MCF 10A (cell line): ENCODE measurements at regions not wholly inside any gene's neighbourhood (a gene's known extent, or its start where the extent isn't known, plus 50 kb on each side); places are given as distances from the start of the nearest gene placed in this dataset.

ENCODE experiments used
- BruUV-seq: library from RNA; stranded (reverse); fragments of 400-500 nt; replicated peaks from 2 replicates; lab custom pipeline; 2021; lab: Mats Ljungman, UMichigan
- CTCF ChIA-PET: fragments of 300-600 bp; sonication (Branson Sonifier 250); formaldehyde crosslinking; extraction: SDS; loops from one replicate; lab custom pipeline; 2021; ENCODE audit warnings: antibody characterized with exemption, inconsistent platforms; lab: Yijun Ruan, JAX
- POLR2A ChIA-PET: fragments of 300-600, 350-650 bp; sonication (Branson Sonifier 250); formaldehyde crosslinking; extraction: SDS; loops from one replicate; lab custom pipeline; 2020; ENCODE audit warnings: antibody characterized with exemption, inconsistent platforms; lab: Yijun Ruan, JAX
- DNase-seq: peaks from one replicate; pipeline ENCODE4 v3.0.0-alpha.2; 2018; ENCODE audit not compliant: unreplicated experiment
- H3K27ac Mint-ChIP-seq: one replicate; pipeline ENCODE4 v1.8.0; 2022; ENCODE audit warnings: mild to moderate bottlenecking, low read depth, mixed read lengths; ENCODE audit not compliant: unreplicated experiment
- H3K27me3 Mint-ChIP-seq: one replicate; pipeline ENCODE4 v1.8.0; 2022; ENCODE audit warnings: mixed read lengths; ENCODE audit not compliant: insufficient read depth, unreplicated experiment
- H3K36me3 Mint-ChIP-seq: one replicate; pipeline ENCODE4 v1.8.0; 2022; ENCODE audit warnings: mild to moderate bottlenecking, moderate library complexity, mixed read lengths; ENCODE audit not compliant: insufficient read depth, unreplicated experiment
- H3K4me1 Mint-ChIP-seq: one replicate; pipeline ENCODE4 v1.8.0; 2022; ENCODE audit warnings: mixed read lengths; ENCODE audit not compliant: insufficient read depth, unreplicated experiment
- H3K4me3 Mint-ChIP-seq: one replicate; pipeline ENCODE4 v1.8.0; 2022; ENCODE audit warnings: mild to moderate bottlenecking, moderate library complexity, mixed read lengths; ENCODE audit not compliant: unreplicated experiment
- H3K9me3 Mint-ChIP-seq: one replicate; pipeline ENCODE4 v1.8.0; 2022; ENCODE audit warnings: mixed read lengths; ENCODE audit not compliant: unreplicated experiment
- CTCF ChIP-seq: fragments of 200-600 bp; IDR thresholded peaks from one replicate; pipeline ENCODE4 v1.8.0; 2022; ENCODE audit warnings: antibody characterized with exemption, mild to moderate bottlenecking; ENCODE audit not compliant: unreplicated experiment
- intact Hi-C: fragments of 100-400 bp; cut with micrococcal nuclease; formaldehyde crosslinking; loops from 2 replicates; pipeline ENCODE4 v1.14.1; 2022

DNA sequence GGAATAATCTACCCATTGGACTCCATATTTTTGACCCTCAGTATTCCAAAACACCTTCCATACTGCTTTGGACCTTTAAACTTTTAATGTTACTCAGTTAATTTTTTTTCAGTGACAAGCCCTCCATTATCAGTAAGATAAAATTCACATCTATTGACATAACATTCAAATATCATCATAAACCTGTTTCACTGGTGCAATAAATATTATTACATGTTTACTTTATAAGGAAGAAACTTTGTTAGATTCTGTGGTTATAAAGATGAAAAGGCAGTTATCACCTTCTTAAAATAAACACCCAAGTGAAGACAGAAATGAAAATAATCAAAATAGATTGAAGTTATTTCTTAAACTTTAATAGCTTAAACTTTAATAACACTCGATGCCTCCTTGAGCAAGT is 758.5 kb upstream of the ADGRL2 start:
- Mint-ChIP-seq H3K4me1 (peaks cover 10% of the 10 kb centered on the region), H3K36me3 (no peaks in the 10 kb centered on the region), H3K4me3 (no peak overlapping the region), H3K27ac (no peak overlapping the region), H3K9me3 (no peaks in the 10 kb centered on the region), H3K27me3 (no peaks in the 10 kb centered on the region)
- no peak for DNase-seq
- CTCF ChIA-PET = no interaction called here
- POLR2A ChIA-PET = no interaction called here
- TF ChIP-seq CTCF = no peak
- BruUV-seq = no TSS peak
- intact Hi-C loops = no loop called here

GRCh38 chr1:81034291-81034690 is 766.4 kb upstream of the ADGRL2 start:
- no peaks in the 10 kb centered on the region for H3K27me3 Mint-ChIP-seq
- no peak for TF ChIP-seq CTCF
- H3K27ac Mint-ChIP-seq = no peak overlapping the region
- no peaks in the 10 kb centered on the region for H3K9me3 Mint-ChIP-seq
- H3K4me3 Mint-ChIP-seq = no peak overlapping the region
- no peaks in the 10 kb centered on the region for H3K36me3 Mint-ChIP-seq
- no peak for DNase-seq
- no TSS peak for BruUV-seq
- ChIA-PET POLR2A (interaction anchor here (0.5 kb wide), 1 partner anchor 63 kb away, joined by 4 read pairs; no protein-coding TSS in a partner anchor), CTCF (interaction anchor here (0.9 kb wide), 1 partner anchor 888 kb away, joined by 3 read pairs; no protein-coding TSS in a partner anchor)
- H3K4me1 Mint-ChIP-seq = no peaks in the 10 kb centered on the region
- intact Hi-C loops = no loop called here

- intact Hi-C loops = no loop called here
- CTCF ChIA-PET = interaction anchor here (0.6 kb wide), 2 partner anchors 652 to 1531 kb away, joined by 3 read pairs; no protein-coding TSS in a partner anchor
- Mint-ChIP-seq H3K9me3 (no peaks in the 10 kb centered on the region), H3K4me1 (no peaks in the 10 kb centered on the region), H3K36me3 (no peaks in the 10 kb centered on the region), H3K27ac (no peak overlapping the region), H3K4me3 (no peak overlapping the region), H3K27me3 (no peaks in the 10 kb centered on the region)
- DNase-seq = no peak
- no TSS peak for BruUV-seq
- POLR2A ChIA-PET = no interaction called here
- TF ChIP-seq CTCF = no peak
Measured at GRCh38 chr1:81032973-81033425, 767.7 kb upstream of the ADGRL2 start.

DNA sequence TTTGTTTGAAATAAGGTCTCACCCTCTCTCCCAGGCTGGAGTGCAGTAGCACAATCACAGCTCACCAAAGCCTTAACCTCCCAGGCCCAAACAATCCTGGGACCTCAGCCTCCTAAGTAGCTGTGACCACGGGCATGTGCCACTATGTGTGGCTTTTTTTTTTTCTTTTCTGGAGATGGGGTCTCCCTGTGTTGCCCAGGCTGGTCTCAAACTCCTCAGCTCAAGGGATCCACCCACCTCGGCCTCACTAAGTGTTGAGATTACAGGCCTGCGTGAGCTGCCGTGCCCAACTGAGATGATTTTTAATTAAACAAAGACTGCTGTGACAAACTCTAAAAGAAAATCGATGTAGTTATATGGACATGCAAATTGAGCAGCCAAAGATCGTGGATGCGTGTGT is 768.4 kb upstream of the ADGRL2 start:
- H3K4me1 Mint-ChIP-seq = no peaks in the 10 kb centered on the region
- ChIA-PET CTCF (no interaction called here), POLR2A (no interaction called here)
- no peak for TF ChIP-seq CTCF
- BruUV-seq = no TSS peak
- H3K4me3 Mint-ChIP-seq = no peak overlapping the region
- H3K27me3 Mint-ChIP-seq = no peaks in the 10 kb centered on the region
- H3K36me3 Mint-ChIP-seq = no peaks in the 10 kb centered on the region
- no peak overlapping the region for H3K27ac Mint-ChIP-seq
- intact Hi-C loops = no loop called here
- H3K9me3 Mint-ChIP-seq = no peaks in the 10 kb centered on the region
- DNase-seq = no peak
